HFFc6 (cell line): ENCODE measurements at regions not wholly inside any gene's neighbourhood (a gene's known extent, or its start where the extent isn't known, plus 50 kb on each side); places are given as distances from the start of the nearest gene placed in this dataset.

Source experiments
- DNase-seq: peaks from one replicate; pipeline ENCODE4 v3.0.0-alpha.2; 2018
- H3K27ac Mint-ChIP-seq: 2 replicates; pipeline ENCODE4 v1.8.0; 2020; ENCODE audit warnings: mild to moderate bottlenecking, mixed read lengths
- H3K27me3 Mint-ChIP-seq: 2 replicates; pipeline ENCODE4 v1.8.0; 2021; ENCODE audit warnings: mild to moderate bottlenecking, moderate library complexity, mixed read lengths; ENCODE audit not compliant: insufficient read depth
- H3K36me3 Mint-ChIP-seq: 2 replicates; pipeline ENCODE4 v1.8.0; 2021; ENCODE audit warnings: low read depth, mixed read lengths
- H3K4me1 Mint-ChIP-seq: 2 replicates; pipeline ENCODE4 v1.8.0; 2020; ENCODE audit warnings: low read depth, mixed read lengths
- H3K4me3 Mint-ChIP-seq: 2 replicates; pipeline ENCODE4 v1.8.0; 2020; ENCODE audit warnings: mild to moderate bottlenecking, moderate library complexity, mixed read lengths
- H3K9me3 Mint-ChIP-seq: 2 replicates; pipeline ENCODE4 v1.8.0; 2020; ENCODE audit warnings: mild to moderate bottlenecking, mixed read lengths
- TF ChIP-seq, protein P1 (sequence below): fragments of 200-600 bp; sonication (generic); IDR thresholded peaks from 2 replicates; pipeline ENCODE4 v1.5.0; 2021; ENCODE audit warnings: antibody characterized with exemption, mild to moderate bottlenecking

DNA sequence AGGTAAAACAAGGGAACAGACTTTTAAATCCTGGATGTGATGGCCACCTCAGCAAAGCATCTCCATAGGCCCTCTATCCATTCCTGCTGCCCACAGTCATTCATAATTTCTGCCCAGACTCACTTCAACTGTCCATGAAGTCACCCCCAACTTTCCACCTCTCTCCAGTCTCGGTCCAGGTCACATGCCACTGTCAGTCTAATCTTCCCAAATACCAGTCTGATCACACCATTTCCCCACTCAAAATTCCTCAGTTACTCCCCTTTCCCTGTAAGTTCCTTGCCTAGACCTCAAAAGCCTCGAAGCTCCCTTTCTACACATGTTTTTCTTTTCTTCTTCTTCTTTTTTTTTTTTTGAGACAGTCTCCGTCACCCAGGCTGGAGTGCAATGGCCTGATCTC, 51.2 kb upstream of the HOPX start:
- no peaks in the 10 kb centered on the region for H3K9me3 Mint-ChIP-seq
- peaks cover 17% of the 10 kb centered on the region for H3K27me3 Mint-ChIP-seq
- no peak overlapping the region for H3K27ac Mint-ChIP-seq
- peaks cover 9% of the 10 kb centered on the region; the same call in 1 of the 2 replicates for H3K4me1 Mint-ChIP-seq
- H3K4me3 Mint-ChIP-seq = no peak overlapping the region
- TF ChIP-seq, protein P1, sequence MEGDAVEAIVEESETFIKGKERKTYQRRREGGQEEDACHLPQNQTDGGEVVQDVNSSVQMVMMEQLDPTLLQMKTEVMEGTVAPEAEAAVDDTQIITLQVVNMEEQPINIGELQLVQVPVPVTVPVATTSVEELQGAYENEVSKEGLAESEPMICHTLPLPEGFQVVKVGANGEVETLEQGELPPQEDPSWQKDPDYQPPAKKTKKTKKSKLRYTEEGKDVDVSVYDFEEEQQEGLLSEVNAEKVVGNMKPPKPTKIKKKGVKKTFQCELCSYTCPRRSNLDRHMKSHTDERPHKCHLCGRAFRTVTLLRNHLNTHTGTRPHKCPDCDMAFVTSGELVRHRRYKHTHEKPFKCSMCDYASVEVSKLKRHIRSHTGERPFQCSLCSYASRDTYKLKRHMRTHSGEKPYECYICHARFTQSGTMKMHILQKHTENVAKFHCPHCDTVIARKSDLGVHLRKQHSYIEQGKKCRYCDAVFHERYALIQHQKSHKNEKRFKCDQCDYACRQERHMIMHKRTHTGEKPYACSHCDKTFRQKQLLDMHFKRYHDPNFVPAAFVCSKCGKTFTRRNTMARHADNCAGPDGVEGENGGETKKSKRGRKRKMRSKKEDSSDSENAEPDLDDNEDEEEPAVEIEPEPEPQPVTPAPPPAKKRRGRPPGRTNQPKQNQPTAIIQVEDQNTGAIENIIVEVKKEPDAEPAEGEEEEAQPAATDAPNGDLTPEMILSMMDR = no peak
- no peak for DNase-seq
- no peaks in the 10 kb centered on the region for H3K36me3 Mint-ChIP-seq

DNA sequence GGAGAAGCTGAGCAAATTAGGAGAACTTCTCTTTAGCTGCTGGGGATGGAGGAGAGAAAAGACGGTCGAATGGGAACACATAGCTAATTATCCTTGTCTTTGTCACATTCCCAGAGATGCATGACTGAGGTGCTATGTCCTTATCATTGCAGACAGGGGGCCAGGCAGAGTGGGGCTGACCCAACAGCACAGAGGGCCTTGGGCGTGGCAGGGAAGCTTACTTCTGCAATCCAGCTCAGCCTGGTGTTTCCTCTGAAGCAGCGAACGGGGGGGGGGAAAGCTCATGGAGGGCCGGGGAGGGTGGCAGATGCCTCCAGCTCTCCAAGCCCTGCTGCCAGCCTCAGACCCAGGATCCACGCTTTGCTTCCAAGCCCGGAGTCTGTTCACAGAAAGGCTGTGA, 50.8 kb upstream of the HOPX start:
- no peak for DNase-seq
- no peaks in the 10 kb centered on the region for H3K9me3 Mint-ChIP-seq
- H3K4me1 Mint-ChIP-seq = peaks cover 9% of the 10 kb centered on the region; the same call in 1 of the 2 replicates
- H3K27me3 Mint-ChIP-seq = peaks cover 13% of the 10 kb centered on the region
- no peak overlapping the region for H3K4me3 Mint-ChIP-seq
- no peaks in the 10 kb centered on the region for H3K36me3 Mint-ChIP-seq
- H3K27ac Mint-ChIP-seq = no peak overlapping the region
- TF ChIP-seq, protein P1 = no peak
